A204.1 (cell line): ENCODE measurements at regions not wholly inside any gene's neighbourhood (a gene's known extent, or its start where the extent isn't known, plus 50 kb on each side); places are given as distances from the start of the nearest gene placed in this dataset.

Source experiments
- FAIRE-seq: peaks from 2 replicates; lab custom pipeline; 2012; peaks lifted over from hg19 to GRCh38; lab: Jason Lieb, UNC

DNA sequence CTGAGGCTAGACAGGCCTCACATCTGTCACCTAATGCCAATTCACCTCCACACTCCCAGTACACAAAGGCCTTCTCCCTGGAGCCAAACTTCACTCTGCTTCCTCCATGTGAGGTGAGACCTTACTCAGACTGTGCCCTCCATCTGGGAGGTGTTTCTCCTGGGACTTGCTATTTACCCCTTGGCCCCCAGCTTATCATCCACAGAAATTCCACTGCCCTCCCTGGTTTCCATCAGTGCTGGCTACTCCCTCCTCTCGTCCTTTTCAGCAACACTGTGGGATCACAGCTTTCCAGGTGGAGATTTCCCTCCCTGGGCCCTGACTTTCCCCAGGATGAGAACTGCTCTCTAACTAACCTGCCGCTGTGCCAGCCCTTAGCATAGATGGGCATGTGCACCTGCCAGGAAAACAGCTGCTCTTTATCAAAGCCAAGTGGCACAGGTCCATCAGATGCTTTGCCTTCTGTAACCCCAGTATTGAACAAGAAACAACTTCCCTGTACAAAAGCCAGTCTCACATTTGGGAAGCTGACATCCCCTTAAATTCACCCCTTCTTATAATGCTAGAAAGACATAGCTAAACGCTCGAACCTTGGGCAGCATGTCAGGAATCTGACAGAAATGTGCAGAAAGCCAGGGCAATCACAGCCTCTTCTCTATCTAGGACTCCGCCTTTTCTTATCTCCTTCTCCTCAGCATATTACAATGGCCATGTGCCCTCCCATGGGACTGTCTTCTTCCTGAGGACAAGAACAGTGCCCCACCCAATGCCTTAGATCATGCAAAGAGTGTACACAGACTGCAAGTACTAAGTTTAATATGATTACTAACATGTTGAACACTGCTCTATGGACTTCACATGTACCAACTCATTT is 535.5 kb upstream of the ID2 start:
- no peak for FAIRE-seq

DNA sequence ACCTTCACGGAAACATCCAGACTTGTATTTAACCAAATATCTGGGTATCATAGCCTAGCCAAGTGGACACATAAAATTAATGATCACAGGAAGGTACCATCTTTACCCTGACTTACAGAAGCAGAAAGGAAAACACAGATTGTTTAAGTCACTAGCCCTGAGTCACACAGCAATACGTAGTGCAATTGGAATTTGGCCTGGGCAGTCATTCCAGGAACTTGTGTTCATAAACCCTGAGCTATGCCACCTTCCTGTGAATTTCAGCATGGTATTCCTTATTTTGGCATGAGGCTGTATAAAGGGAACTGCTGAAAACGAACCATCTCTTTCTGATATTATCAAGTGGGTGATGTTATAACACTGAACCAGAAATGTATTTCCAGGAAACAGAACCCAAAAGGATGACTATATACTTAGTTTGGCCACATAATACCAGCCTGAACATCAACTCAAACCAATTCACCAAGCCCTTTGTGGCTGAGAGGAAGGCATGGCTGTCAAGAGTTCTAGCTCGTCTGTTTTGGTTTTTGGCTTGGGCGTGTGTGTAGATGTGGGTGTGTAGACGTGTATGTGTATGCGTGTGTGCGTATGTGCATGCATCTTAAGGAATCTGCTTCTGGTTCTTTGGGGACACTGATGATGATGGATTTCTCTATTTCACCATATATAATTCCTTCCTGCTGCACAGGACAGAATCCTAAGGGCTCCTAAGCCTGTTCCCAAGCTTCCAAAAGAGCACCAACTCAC is 533.4 kb upstream of the ID2 start:
- no peak for FAIRE-seq

DNA sequence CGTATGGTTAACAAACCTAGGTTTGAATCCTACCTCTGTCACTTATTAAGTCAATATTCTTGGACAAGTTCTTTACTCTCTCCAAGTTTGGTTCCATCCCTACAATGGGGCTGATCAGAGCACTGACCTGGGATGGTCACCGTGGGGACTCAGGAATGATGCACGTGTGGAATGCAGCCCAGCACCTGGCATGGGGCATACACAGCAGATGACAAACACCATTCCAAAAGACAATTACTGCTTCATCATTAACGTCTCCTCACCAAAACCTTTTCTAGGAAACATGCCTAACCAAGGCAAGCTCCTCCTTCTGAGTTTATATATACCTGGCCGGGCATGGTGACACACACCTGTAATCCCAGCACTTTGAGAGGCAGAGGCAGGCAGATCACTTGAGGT is 532.9 kb upstream of the ID2 start:
- FAIRE-seq: no peak

DNA sequence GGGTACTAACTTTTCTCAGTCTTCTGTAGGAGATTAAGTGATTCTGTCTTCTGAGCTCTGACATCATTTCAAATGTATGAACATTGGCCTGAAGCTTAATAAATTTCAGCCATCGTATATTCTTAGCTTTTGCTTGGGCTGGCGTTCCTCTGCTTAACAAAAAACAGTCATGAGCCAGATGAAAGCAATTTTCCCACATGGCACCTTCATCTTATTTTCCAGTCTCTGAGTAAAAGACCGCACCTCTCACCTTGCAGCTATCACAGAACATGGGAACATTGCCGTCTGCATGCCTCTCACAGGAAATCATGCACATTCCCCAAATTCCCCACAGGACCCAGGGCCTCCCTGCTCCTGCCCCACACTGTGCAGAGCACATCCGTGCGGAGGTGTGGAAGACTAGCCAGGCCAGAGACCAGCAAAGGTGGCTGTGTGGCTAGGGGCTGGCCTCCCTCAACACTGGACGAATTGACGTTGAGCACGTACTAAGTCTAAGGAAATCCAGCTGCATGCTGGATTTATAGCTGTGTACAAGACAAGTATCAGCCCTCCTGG is 531.8 kb upstream of the ID2 start:
- FAIRE-seq: no peak

DNA sequence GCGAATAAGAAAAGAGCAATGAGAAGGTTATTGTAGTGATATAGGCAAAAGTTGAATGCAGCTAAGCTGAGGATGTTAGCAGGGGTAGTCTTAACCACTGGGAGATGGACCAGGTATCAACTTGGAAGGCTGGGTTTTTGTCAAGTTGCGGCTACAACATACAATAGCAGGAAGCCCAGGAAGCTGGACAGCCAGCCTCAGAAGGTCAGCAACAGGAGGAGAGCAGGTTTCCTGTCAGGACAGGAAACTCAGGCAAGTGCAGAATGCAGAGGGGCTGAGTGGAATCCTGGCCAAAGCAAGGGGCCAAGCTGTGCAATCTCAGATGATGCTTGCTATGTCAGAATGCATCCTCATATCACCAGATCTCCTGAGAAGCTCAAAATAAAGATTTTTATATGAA is 530.0 kb upstream of the ID2 start:
- no peak for FAIRE-seq

DNA sequence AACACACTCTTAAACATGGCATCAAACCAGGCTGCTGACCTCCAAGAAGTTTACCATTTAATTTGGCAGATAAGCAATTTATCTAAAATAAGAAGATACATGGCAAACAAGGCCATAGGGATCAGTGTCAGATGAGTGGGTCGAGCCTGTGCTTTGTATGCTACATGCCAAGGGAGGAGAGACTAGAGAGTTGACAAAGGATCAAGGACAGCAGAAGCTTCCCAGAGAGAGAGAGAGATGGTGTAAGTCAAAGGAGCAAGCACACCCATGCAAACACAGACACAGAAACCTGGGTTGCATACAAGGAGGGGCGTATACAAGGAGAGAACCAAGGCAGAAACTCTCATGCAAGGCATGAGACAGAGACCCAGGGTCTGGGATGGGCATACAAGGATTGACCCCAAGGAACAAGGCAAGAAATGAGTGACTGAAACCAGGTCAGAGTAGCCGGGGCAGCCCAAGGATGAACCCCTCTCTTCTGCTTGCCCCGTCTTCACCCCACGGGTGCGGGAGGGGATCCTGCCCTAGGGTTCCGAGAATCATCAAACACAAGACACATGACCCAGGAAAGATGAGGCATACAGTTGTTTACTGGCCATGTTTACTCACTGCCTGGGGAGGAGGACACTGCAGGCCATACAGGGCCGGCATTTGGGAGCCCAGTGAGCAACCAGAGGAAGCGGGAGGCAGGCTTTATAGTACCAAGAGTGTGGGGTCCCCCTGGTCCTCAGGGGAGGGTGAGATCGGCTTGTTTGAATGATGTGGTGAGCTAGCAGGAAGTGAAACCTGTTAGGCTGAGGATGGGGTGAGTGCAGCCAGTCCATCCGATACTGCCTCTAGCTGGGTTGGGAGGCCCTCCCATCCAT is 529.2 kb upstream of the ID2 start:
- no peak for FAIRE-seq

DNA sequence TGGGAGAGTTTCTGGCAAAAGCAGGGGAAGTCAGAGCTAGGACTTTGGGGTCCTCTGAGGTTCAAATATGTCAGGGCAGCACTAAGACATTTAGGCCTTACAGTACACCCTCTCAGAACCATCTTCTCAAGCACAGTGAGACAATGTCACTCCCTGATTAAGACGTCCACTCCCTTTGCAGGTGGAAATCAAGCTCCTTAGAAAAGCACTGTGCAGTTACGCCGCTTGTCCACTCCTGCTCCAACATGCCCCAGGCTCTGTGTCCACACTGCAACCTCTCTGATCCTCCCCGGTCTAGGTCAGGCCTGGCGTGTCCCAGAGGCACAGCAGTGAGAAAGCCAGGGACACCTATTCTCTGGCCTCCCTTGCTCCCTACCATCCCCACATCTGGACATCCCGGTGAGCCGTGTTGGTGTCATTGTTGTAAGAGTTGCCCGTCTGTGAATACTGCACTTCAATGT is 528.6 kb upstream of the ID2 start:
- no peak for FAIRE-seq

DNA sequence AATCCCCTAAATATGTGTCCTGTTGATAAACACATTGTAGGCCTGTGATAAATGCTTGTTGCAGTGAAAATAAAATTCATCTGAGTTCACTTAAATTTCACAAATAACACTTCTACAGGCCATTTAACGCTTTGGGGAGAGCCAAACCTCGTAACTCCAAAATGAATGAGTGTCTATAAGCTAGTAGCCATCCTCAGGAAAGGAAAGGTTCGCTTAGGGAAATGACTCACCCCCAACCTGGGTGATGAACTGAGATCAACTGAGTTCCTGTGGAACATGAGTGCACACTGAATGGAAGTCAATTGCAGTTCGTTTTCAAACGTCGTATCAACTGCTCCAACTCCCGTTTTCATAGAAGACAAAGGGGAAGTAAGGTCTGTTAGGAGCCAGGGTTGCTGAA is 527.6 kb upstream of the ID2 start:
- FAIRE-seq: no peak

DNA sequence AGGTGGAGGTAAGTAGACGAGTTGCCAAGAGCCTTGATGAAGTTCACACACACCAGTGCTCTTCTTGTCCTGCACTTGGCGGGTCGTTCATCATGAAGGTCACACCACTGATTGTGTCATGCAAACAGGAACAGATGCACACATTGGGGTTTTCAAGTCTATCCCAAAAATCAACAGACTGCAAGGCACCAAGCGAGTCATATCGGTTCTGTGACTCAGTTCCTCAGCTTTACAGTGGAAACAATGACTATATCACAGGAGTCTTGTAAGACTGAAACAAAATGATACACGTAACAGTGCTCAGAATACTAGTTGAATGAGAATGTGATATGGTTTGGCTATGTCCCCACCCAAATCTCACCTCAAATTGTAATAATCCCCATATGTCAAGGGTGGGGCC is 526.9 kb upstream of the ID2 start:
- no peak for FAIRE-seq

DNA sequence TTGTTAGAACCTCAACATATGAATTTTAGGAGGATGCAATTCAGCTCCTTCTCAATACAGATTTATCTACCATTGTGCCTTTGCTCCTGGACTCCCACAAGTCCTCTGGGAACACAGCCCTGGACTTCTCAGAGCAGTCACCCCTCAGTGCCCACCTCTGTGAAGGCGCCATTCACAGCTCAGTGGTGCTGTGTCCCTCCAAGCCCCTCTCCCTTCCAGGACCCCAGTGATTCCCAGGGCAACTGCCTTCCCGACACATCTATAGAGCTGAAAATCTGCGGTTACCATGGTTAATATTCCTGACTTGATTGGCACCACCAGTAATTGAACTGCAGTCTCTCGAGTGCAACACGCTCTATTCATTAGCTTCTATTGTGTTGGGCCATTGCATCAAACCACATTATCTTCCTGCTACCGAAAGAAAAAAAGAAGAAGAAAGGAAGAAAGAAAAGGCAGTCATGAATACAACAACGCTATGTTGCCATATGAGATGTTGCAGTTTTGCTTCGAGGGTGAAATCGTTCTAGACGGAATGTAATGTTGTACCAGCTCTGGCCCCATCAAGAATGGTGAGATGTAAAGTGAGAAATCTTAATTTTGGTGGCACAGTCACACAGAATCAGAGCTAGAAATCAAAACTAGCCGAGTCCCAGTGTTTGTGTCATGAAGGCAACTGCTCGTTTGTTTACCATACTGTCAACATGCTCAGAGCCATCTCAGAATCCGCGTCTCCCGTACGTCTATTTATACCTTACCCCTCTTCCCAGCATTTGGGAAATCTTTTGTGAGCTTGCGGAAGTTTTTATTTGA is 524.0 kb upstream of the ID2 start:
- FAIRE-seq: no peak

DNA sequence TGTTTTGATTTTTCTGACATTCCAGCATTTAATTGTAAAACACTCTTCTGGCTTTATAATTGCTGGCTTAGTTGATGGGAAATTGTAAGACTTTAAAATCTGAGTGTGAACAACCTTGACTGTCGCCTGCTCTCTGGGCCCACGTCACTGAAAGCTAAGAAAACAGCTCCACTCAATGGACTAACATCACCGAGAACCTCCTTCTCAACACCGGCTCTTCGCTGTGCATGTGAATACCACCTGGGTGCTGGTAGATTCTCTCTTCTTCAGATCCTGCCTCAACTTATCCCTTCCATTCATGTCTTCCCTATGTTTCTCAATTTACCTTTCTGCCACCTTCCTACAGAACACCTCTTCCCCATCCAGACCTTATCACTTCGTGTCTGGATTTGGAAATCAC is 523.1 kb upstream of the ID2 start:
- no peak for FAIRE-seq

DNA sequence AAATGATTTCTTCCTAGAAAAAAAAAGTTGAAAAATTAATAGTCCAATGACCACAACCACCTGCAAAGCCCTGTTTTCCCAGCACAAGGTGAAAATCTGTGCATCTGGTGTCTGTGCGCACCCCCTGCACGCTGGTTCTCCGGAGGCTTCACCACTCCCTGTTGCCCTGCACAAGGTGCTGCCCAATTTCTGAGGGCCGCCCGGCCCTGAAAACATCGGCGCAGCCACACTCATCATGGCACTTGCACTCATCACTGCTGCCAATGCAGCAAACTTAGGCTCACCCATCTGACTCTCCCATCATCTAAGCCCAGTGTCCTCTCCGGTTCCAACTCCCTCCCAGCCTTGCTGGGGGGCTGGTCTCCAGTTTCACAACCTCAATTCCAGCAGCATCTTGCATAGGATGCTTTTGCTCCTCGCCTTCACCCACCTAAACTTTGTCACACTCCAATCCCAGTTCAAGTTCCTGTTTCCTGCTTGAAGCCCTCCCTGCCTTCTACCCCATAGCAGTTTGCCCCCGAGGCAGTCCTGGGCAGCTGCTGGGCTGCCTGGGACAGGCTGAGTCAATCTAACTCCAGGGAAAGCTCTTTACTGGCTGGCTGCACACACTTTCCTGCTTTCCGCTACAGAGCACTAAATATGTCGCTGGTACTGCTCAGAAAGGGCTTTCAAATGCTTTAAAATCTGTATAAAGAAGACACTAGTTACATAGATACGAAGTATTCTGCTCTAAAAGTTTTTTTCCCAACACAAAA is 522.5 kb upstream of the ID2 start:
- no peak for FAIRE-seq

DNA sequence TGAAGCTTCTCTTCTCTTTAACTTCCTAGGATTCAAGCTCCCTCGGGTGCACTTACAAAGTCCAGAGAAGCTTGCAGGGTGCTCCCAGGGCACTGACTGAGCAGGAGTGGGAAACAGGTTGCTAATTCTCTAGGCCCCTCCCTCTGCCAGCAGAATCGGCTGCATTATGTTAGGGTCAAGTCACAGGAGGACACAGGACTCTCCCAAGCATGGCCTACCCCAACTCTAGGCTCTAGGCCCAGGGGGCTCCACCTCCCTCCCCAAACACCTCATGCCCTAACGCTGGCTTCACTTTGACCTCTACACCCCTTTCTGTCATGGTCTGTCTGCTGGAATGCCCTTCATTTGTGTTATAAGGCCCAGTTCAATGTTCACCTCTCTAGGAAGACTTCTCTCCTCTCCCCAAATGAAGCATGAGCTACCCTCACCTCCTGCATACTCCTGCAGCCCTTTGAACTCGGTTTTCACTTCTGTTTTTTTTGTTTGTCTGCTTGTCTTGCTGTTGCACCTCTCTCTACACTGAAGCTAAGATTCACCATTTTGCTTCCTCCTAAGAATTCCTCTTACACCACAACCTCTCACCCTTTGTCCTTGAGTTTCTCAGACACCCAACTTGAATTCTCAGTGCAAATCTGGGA is 521.8 kb upstream of the ID2 start:
- no peak for FAIRE-seq

DNA sequence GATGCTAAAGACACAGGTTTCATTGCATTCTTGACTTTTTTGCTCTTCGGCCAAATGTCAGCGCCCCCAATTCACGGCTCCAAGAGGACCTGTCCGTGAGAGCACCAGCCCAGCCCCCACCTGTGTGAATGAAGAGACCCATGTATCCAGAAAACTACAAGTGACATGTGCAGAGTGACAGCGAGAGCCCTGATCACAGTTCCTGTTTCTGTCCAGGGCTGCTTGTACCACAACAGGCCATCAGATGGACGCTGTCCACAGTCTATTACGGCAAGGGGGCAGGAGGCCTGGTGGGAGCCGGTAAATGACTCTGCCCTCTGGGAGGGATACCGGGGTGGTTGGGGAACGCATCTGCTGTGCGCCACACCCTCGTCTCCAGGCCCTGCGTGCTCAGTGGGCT is 520.9 kb upstream of the ID2 start:
- FAIRE-seq: no peak

DNA sequence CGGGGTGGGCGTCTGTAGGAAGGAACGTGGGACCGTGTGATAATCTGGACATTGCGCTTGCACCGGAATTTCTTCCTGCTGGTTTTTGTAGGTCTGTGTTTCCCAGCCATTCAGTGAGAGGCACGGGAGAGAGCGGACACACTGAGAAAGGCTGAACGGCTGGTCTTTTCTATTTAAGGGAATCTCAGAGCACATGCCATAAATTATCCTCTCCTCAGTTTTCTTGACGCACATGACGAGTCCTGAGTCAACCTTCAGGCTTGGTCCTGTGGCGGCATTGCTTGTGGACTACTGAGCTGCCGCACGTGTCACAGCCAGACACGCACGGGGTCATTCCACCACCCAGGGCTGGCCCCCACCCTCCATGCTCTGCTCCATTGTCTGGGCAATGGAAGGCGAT is 519.3 kb upstream of the ID2 start:
- no peak for FAIRE-seq

DNA sequence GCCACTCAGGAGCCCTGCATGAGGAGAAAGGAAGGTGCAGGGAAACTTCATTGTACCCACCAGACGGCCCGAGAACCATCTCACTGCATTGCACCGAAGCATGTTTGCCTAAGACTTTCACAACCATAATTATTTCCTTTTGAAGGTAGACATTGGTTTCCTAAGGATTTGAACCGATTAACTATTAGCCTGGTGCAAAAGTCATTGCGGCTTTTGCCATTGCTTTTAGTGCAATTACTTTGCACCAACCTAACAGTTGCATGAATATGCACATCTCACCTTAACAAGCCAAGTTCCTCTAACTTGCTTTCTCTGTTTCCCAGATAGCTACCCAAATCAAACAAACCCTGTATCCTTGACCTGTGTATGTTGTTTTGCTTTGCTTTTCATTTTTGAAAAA is 516.3 kb upstream of the ID2 start:
- no peak for FAIRE-seq

DNA sequence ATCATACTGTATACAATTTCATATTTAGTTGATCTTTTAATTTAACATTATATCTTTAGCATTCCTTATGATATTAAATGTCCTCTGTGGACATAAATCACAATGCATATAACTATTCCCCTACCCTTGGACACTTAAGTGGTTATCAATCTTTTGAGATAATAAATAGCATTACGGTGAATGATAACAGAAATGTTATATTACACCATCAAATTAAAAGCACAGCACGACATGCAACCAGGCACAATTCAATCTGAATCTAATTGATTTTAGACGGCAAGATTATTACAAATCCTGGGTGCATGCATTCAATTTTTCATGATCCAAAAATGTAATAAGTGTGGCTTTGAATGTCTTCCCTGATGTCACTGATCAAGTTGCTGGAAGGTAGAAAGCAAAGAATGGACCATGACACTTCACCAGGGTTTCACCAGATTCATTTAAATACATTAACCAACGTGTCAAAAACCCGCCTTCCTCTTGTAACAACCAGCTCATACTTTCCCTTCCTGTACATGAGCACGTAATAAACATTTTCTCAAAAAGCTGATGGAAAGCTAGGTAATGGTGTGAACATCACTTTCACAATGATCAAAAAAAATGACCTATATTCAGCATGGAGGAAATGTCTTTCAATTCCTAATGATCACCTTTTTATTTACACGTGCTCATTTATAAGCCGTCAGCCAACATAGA is 513.7 kb upstream of the ID2 start:
- no peak for FAIRE-seq

DNA sequence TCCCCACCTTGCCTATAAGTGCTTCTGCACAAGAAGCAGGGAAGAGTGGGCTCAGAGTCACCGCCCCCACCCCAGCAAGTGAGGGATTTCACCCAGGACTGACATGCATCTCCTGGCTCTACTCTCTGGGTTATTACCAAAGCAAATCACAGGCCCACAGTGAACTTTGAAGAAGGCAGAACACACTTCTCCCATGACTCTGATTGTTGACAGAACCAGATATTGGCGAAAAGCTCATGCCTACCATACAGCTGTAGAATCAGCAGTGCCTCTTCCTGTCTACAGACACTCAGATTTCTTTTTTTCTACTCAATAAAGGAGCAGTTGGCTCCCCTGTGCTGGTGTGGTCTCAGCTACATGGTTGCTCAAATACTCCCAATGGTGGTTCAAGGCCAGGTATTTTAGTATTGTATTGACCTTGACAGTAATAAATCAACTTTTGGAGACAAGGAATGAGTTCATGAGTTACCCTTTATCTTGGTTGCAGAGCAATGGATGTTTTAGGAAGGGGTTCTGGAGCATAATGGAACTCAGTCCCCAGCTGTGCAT is 512.9 kb upstream of the ID2 start:
- FAIRE-seq: no peak

DNA sequence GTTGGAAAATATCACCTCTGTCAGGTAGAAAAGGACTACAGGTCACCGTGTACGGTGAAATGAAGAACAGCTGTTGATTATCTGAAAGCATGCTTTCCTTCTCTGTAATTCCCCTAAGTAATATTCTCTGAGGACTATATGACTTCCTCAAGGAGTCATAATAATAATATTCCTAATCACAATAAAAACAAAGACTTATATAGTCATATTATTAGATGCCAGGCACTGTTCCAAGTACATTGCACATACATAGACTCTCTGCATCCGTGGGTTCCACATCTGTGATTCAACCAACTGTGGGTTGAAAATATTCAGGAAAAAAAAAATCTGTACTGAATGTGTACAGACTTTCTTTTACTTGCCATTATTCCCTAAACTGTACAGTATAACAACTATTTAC is 512.4 kb upstream of the ID2 start:
- no peak for FAIRE-seq
